K562 (cell line): ENCODE measurements at regions not wholly inside any gene's neighbourhood (a gene's known extent, or its start where the extent isn't known, plus 50 kb on each side); places are given as distances from the start of the nearest gene placed in this dataset.

Experiments
- ATAC-seq: fragments of 200-7000 bp; cut with Tn5 transposase; 3 replicates; pipeline ENCODE4 v1.9.1; 2020; ENCODE audit warnings: moderate library complexity
- BruUV-seq: library from RNA; stranded (reverse); fragments of 400-500 nt; replicated peaks from 2 replicates; lab custom pipeline; 2021; lab: Mats Ljungman, UMichigan
- CTCF ChIA-PET: fragments of 300-600 bp; formaldehyde crosslinking; extraction: SDS; loops from one replicate; lab custom pipeline; 2021; ENCODE audit warnings: low intra/inter-chr PET ratio; lab: Yijun Ruan, JAX
- POLR2A ChIA-PET: fragments of 300-600, 350-650 bp; sonication (Branson Sonifier 250); formaldehyde crosslinking; extraction: SDS; loops from one replicate; lab custom pipeline; 2021; ENCODE audit warnings: antibody characterized with exemption, inconsistent platforms; lab: Yijun Ruan, JAX
- DNase-seq, 4 experiments: peaks; one replicate each; pipeline versions ENCODE4 v3.0.0 to v3.0.0-alpha.2; 2011 to 2018; ENCODE audit warnings: low spot score in 3 of 4, mixed read lengths in 3 of 4; ENCODE audit errors: extremely low read depth in 1 of 4
- FAIRE-seq: peaks from 2 replicates; lab custom pipeline; 2011; peaks lifted over from hg19 to GRCh38; lab: Jason Lieb, UNC
- H2AFZ ChIP-seq: 2 replicates; pipeline ENCODE4 v1.6.0; 2011; ENCODE audit warnings: low read depth, low read length, control low read depth, inconsistent platforms
- H3K27ac ChIP-seq: fragments of 200-600 bp; 3 replicates; pipeline ENCODE4 v1.8.0; 2011; ENCODE audit warnings: low read depth, mild to moderate bottlenecking, control low read depth, inconsistent platforms, low read length, moderate library complexity, mixed read lengths; ENCODE audit errors: extremely low read depth
- H3K27me3 ChIP-seq, 2 experiments: fragments of 300-600 bp in 1 of 2; 2 replicates in 1 of 2; 3 replicates in 1 of 2; pipeline versions ENCODE4 v1.6.0 to v1.8.0; 2011; ENCODE audit warnings: inconsistent platforms in 2 of 2, low read length in 2 of 2, mild to moderate bottlenecking in 1 of 2, mixed read lengths in 1 of 2, moderate library complexity in 1 of 2; ENCODE audit not compliant: control insufficient read depth in 2 of 2, insufficient read depth in 2 of 2
- H3K36me3 ChIP-seq: fragments of 300-600 bp; 3 replicates; pipeline ENCODE4 v1.8.0; 2011; ENCODE audit warnings: mild to moderate bottlenecking, low read length, inconsistent platforms; ENCODE audit not compliant: control insufficient read depth, insufficient read depth
- H3K4me1 ChIP-seq, 2 experiments: fragments of 200-600 bp in 1 of 2; replicated peaks in 1 of 2; 2 replicates in 1 of 2; 3 replicates in 1 of 2; pipeline versions ENCODE4 v1.5.1 to v1.8.0; 2011; ENCODE audit warnings: inconsistent platforms in 2 of 2, low read length in 2 of 2, mild to moderate bottlenecking in 1 of 2, mixed read lengths in 1 of 2, moderate library complexity in 1 of 2; ENCODE audit not compliant: control insufficient read depth in 2 of 2, insufficient read depth in 2 of 2
- H3K4me2 ChIP-seq: 2 replicates; pipeline ENCODE4 v1.6.1; 2011; ENCODE audit warnings: low read length, control low read depth, inconsistent platforms, mixed read lengths; ENCODE audit not compliant: insufficient read depth
- H3K4me3 ChIP-seq: fragments of 200-600 bp; sonication (generic), shearing (Covaris generic); 2 replicates; pipeline ENCODE4 v1.5.1; 2016; ENCODE audit warnings: control low read depth, inconsistent platforms
- H3K79me2 ChIP-seq: fragments of 200-600 bp; 3 replicates; pipeline ENCODE4 v1.8.0; 2011; ENCODE audit warnings: low read length, inconsistent platforms; ENCODE audit not compliant: control insufficient read depth, insufficient read depth
- H3K9ac ChIP-seq, 2 experiments: 2 replicates each; pipeline versions ENCODE4 v1.6.0 to v1.6.1; 2011; ENCODE audit warnings: low read depth in 2 of 2, low read length in 2 of 2, control low read depth in 1 of 2, inconsistent platforms in 1 of 2, mild to moderate bottlenecking in 1 of 2, mixed read lengths in 1 of 2; ENCODE audit not compliant: insufficient read depth in 1 of 2
- H3K9me1 ChIP-seq: one replicate; pipeline ENCODE4 v1.6.0; 2011; ENCODE audit warnings: inconsistent platforms, mild to moderate bottlenecking, low read length, moderate library complexity; ENCODE audit not compliant: control insufficient read depth, insufficient read depth
- H3K9me3 ChIP-seq: replicated peaks from 2 replicates; pipeline ENCODE4 v1.5.1; 2011; ENCODE audit warnings: low read depth, low read length, inconsistent platforms; ENCODE audit not compliant: control insufficient read depth, insufficient read depth
- H4K20me1 ChIP-seq: replicated peaks from 2 replicates; pipeline ENCODE4 v1.6.1; 2011; ENCODE audit warnings: low read length, inconsistent platforms, mixed read lengths; ENCODE audit not compliant: control insufficient read depth, insufficient read depth
- ADNP ChIP-seq: fragments of 200-800 bp; sonication (Bioruptor generic); IDR thresholded peaks from 2 replicates; pipeline ENCODE4 v1.6.1; 2016; ENCODE audit warnings: missing genetic modification characterization, missing compliant biosample characterization
- ERF ChIP-seq: fragments of 450-650 bp; formaldehyde crosslinking; IDR thresholded peaks from 2 replicates; pipeline ENCODE4 v1.4.0; 2020; ENCODE audit warnings: mild to moderate bottlenecking, mixed read lengths
- GMEB1 ChIP-seq: fragments of 250-450 bp; sonication (Bioruptor Pico); IDR thresholded peaks from 2 replicates; pipeline ENCODE4 v1.4.0; 2020; ENCODE audit warnings: mild to moderate bottlenecking
- HMGN3 ChIP-seq: IDR thresholded peaks from 2 replicates; pipeline ENCODE4 v1.6.1; 2011; ENCODE audit warnings: borderline replicate concordance, low read depth, mild to moderate bottlenecking, mixed read lengths, low read length; ENCODE audit not compliant: insufficient read length; ENCODE audit errors: extremely low read depth
- KAT8 ChIP-seq: fragments of 450-650 bp; IDR thresholded peaks from 2 replicates; pipeline ENCODE4 v1.6.1; 2016; ENCODE audit warnings: low read depth, mild to moderate bottlenecking
- KLF1 ChIP-seq: fragments of 450-650 bp; IDR thresholded peaks from 2 replicates; pipeline ENCODE4 v1.6.1; 2016; ENCODE audit warnings: missing genetic modification characterization, missing compliant biosample characterization
- MAFK ChIP-seq: IDR thresholded peaks from 2 replicates; pipeline ENCODE4 v1.6.1; 2011; ENCODE audit warnings: low read length, improper control_type of control experiment
- MLX ChIP-seq, 2 experiments: fragments of 450-650 bp in 1 of 2; sonication (generic) in 1 of 2; formaldehyde crosslinking; conservative IDR thresholded peaks; 2 replicates each; pipeline versions ENCODE4 v1.4.0 to v1.8.1; 2020 to 2022; ENCODE audit warnings: mild to moderate bottlenecking in 1 of 2, missing genetic modification reagents in 1 of 2
- PHB2 ChIP-seq: fragments of 450-650 bp; IDR thresholded peaks from 2 replicates; pipeline ENCODE4 v1.6.1; 2017; ENCODE audit warnings: low read depth
- RAD51 ChIP-seq: fragments of 450-650 bp; IDR thresholded peaks from 2 replicates; pipeline ENCODE4 v1.7.1; 2016; ENCODE audit warnings: low read depth, mild to moderate bottlenecking, borderline replicate concordance
- SMARCA4 ChIP-seq: fragments of 450-650 bp; IDR thresholded peaks from 2 replicates; pipeline ENCODE4 v1.6.1; 2016
- STAT6 ChIP-seq: sonication (generic); formaldehyde crosslinking; IDR thresholded peaks from 2 replicates; pipeline ENCODE4 v1.8.1; 2023; ENCODE audit warnings: mild to moderate bottlenecking, missing genetic modification reagents
- TAF9B ChIP-seq: fragments of 450-650 bp; IDR thresholded peaks from 2 replicates; pipeline ENCODE4 v1.6.1; 2018; ENCODE audit warnings: mild to moderate bottlenecking; ENCODE audit not compliant: partially characterized antibody
- ZNF121 ChIP-seq: sonication (generic); formaldehyde crosslinking; conservative IDR thresholded peaks from 2 replicates; pipeline ENCODE4 v1.8.0; 2022; ENCODE audit warnings: missing genetic modification reagents
- ZNF232 ChIP-seq: sonication (generic); formaldehyde crosslinking; IDR thresholded peaks from 2 replicates; pipeline ENCODE4 v1.8.0; 2022; ENCODE audit warnings: mild to moderate bottlenecking, missing genetic modification reagents
- ZNF282 ChIP-seq: sonication (generic); formaldehyde crosslinking; IDR thresholded peaks from 2 replicates; pipeline ENCODE4 v1.8.1; 2023; ENCODE audit warnings: missing genetic modification reagents
- ZNF75A ChIP-seq: fragments of 450-650 bp; formaldehyde crosslinking; IDR thresholded peaks from 2 replicates; pipeline ENCODE4 v1.4.0; 2020; ENCODE audit warnings: mild to moderate bottlenecking
- WGBS: fragments of 100-300 bp; shearing (Covaris generic); methylation state at CpG from one replicate; pipeline ENCODE4 v1.1.6; 2016; ENCODE audit warnings: low coverage, mixed read lengths; ENCODE audit not compliant: insufficient coverage; ENCODE audit errors: missing lambda C conversion rate; 5-methylcytosine and 5-hydroxymethylcytosine counted together
- in situ Hi-C: fragments of 300-500 bp; cut with MboI; formaldehyde crosslinking; loops from 4 replicates; pipeline ENCODE4 v1.15.0; 2018; ENCODE audit warnings: inconsistent platforms, mixed read lengths
- intact Hi-C: fragments of 100-400 bp; cut with micrococcal nuclease; formaldehyde crosslinking; loops from 2 replicates; pipeline ENCODE4 v1.14.2; 2022

DNA sequence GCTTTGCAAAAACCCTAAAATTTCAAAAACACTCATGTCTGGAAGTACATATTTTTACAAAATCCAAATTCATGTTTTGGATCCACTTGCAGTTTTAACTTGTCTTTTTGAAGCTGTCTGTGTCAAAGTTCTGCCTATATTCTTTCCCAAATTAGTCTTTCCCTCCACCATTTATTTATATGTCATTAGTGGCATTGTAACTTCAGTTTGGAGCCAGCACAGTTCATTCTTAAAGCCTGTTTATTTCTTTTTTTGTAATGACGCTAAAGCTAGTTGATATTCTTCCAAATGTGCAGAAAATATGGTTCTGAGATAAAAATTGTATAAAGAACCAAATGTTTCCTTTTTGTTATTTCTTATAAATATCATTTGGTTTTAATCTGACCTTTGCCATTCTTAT, 2039.3 kb downstream of the OLFM4 start:
- no peaks in the 10 kb centered on the region for H3K4me1 ChIP-seq
- CTCF ChIA-PET, result no interaction called here
- no peak for TF ChIP-seq STAT6 (CRISPR knock-in tag)
- no peak for TF ChIP-seq TAF9B
- no peak for TF ChIP-seq KLF1 (tag)
- no peak for TF ChIP-seq ADNP (tag)
- no peak for TF ChIP-seq ZNF75A
- no peak for TF ChIP-seq ZNF121 (CRISPR knock-in tag)
- TF ChIP-seq GMEB1 (CRISPR knock-in tag), result no peak
- no peak for TF ChIP-seq HMGN3
- TF ChIP-seq RAD51, result no peak
- no peak for TF ChIP-seq MAFK
- no peak for TF ChIP-seq ERF
- TF ChIP-seq PHB2, result no peak
- no peak for TF ChIP-seq ZNF232 (CRISPR knock-in tag)
- TF ChIP-seq ZNF282 (CRISPR knock-in tag), result no peak
- TF ChIP-seq MLX (CRISPR knock-in tag; conservative IDR thresholded peaks at IDR 0.05), result no peak
- no peak for TF ChIP-seq KAT8
- TF ChIP-seq SMARCA4, result no peak
- in situ Hi-C loops (no loop called here), intact Hi-C loops (no loop called here)
- no peak overlapping the region for H3K4me2 ChIP-seq
- no peak overlapping the region for H3K27ac ChIP-seq
- no peaks in the 10 kb centered on the region for H3K36me3 ChIP-seq
- H3K9ac ChIP-seq, result no peak overlapping the region
- no TSS peak for BruUV-seq
- ATAC-seq (no peak), DNase-seq (no peak), FAIRE-seq (no peak)
- POLR2A ChIA-PET, result no interaction called here
- H2AFZ ChIP-seq, result no peak overlapping the region
- no peak overlapping the region for H3K4me3 ChIP-seq
- no peaks in the 10 kb centered on the region for H3K9me1 ChIP-seq
- no peaks in the 10 kb centered on the region for H4K20me1 ChIP-seq
- no peaks in the 10 kb centered on the region for H3K27me3 ChIP-seq
- 0% methylated on average over 1 of the region's 1 CpG for WGBS
- H3K79me2 ChIP-seq, result no peaks in the 10 kb centered on the region
- H3K9me3 ChIP-seq, result no peaks in the 10 kb centered on the region
